Progenitor cell of endocrine pancreas (in vitro differentiated cells): ENCODE measurements at regions not wholly inside any gene's neighbourhood (a gene's known extent, or its start where the extent isn't known, plus 50 kb on each side); places are given as distances from the start of the nearest gene placed in this dataset.

ENCODE experiments used
- DNase-seq: peaks from one replicate; pipeline ENCODE4 v3.0.0; 2021; ENCODE audit warnings: low spot score; ENCODE audit not compliant: unreplicated experiment
- H3K27ac Mint-ChIP-seq: 2 replicates; pipeline ENCODE4 v1.8.0; 2021; ENCODE audit warnings: mild to moderate bottlenecking, moderate library complexity, mixed read lengths
- H3K27me3 Mint-ChIP-seq: 2 replicates; pipeline ENCODE4 v1.8.0; 2021; ENCODE audit warnings: mixed read lengths
- H3K36me3 Mint-ChIP-seq: 2 replicates; pipeline ENCODE4 v1.8.0; 2022; ENCODE audit warnings: mixed read lengths; ENCODE audit not compliant: insufficient read depth
- H3K4me1 Mint-ChIP-seq: 2 replicates; pipeline ENCODE4 v1.8.0; 2021; ENCODE audit warnings: low read depth, mixed read lengths
- H3K4me3 Mint-ChIP-seq: 2 replicates; pipeline ENCODE4 v1.8.0; 2021; ENCODE audit warnings: low read depth, mild to moderate bottlenecking, moderate library complexity, mixed read lengths
- H3K9me3 Mint-ChIP-seq: 2 replicates; pipeline ENCODE4 v1.8.0; 2021; ENCODE audit warnings: low read depth, mixed read lengths
- CTCF ChIP-seq: fragments of 200-600 bp; sonication (generic); IDR thresholded peaks from one replicate; pipeline ENCODE4 v1.5.0; 2021; ENCODE audit warnings: antibody characterized with exemption, mild to moderate bottlenecking; ENCODE audit not compliant: unreplicated experiment

GRCh38 chr11:28726432-28726831 is 618.2 kb downstream of the METTL15 start:
- no peak for DNase-seq
- Mint-ChIP-seq H3K36me3 (no peaks in the 10 kb centered on the region), H3K9me3 (no peaks in the 10 kb centered on the region), H3K27ac (no peak overlapping the region), H3K27me3 (no peaks in the 10 kb centered on the region), H3K4me1 (no peaks in the 10 kb centered on the region), H3K4me3 (no peak overlapping the region)
- TF ChIP-seq CTCF, result no peak

- H3K9me3 Mint-ChIP-seq, result no peaks in the 10 kb centered on the region
- no peaks in the 10 kb centered on the region for H3K36me3 Mint-ChIP-seq
- no peak for TF ChIP-seq CTCF
- DNase-seq, result no peak
- no peaks in the 10 kb centered on the region for H3K27me3 Mint-ChIP-seq
- no peaks in the 10 kb centered on the region for H3K4me1 Mint-ChIP-seq
- H3K4me3 Mint-ChIP-seq, result no peak overlapping the region
- H3K27ac Mint-ChIP-seq, result no peak overlapping the region
These were observed 607.5 kb downstream of the METTL15 start for GRCh38 chr11:28715726-28716125.

- H3K9me3 Mint-ChIP-seq, result no peaks in the 10 kb centered on the region
These were observed 605.7 kb downstream of the METTL15 start for GRCh38 chr11:28713850-28714249.

GRCh38 chr11:28708075-28708474 is 599.9 kb downstream of the METTL15 start:
- H3K4me1 Mint-ChIP-seq, result no peaks in the 10 kb centered on the region
- H3K4me3 Mint-ChIP-seq, result no peak overlapping the region
- H3K9me3 Mint-ChIP-seq, result no peaks in the 10 kb centered on the region
- no peak for DNase-seq
- H3K27ac Mint-ChIP-seq, result no peak overlapping the region
- H3K36me3 Mint-ChIP-seq, result no peaks in the 10 kb centered on the region
- no peak for TF ChIP-seq CTCF
- H3K27me3 Mint-ChIP-seq, result no peaks in the 10 kb centered on the region

More at GRCh38 chr11:28713850-28714249, 605.7 kb downstream of the METTL15 start:
- no peaks in the 10 kb centered on the region for H3K4me1 Mint-ChIP-seq
- H3K27me3 Mint-ChIP-seq, result no peaks in the 10 kb centered on the region
- no peak for DNase-seq
- H3K4me3 Mint-ChIP-seq, result no peak overlapping the region
- no peaks in the 10 kb centered on the region for H3K36me3 Mint-ChIP-seq
- no peak overlapping the region for H3K27ac Mint-ChIP-seq
- TF ChIP-seq CTCF, result no peak

GRCh38 chr11:28704801-28705200 is 596.6 kb downstream of the METTL15 start:
- Mint-ChIP-seq H3K4me3 (no peak overlapping the region), H3K27me3 (no peaks in the 10 kb centered on the region), H3K27ac (no peak overlapping the region), H3K4me1 (no peaks in the 10 kb centered on the region), H3K36me3 (no peaks in the 10 kb centered on the region), H3K9me3 (no peaks in the 10 kb centered on the region)
- TF ChIP-seq CTCF, result no peak
- no peak for DNase-seq

- no peak overlapping the region for H3K4me3 Mint-ChIP-seq
- no peak overlapping the region for H3K27ac Mint-ChIP-seq
- no peaks in the 10 kb centered on the region for H3K4me1 Mint-ChIP-seq
- no peak for TF ChIP-seq CTCF
- H3K9me3 Mint-ChIP-seq, result no peaks in the 10 kb centered on the region
- H3K36me3 Mint-ChIP-seq, result no peaks in the 10 kb centered on the region
- H3K27me3 Mint-ChIP-seq, result no peaks in the 10 kb centered on the region
- DNase-seq, result no peak
These were observed 595.2 kb downstream of the METTL15 start for GRCh38 chr11:28703371-28703770.
